ENCODE measurements at regions not wholly inside any gene's neighbourhood (a gene's known extent, or its start where the extent isn't known, plus 50 kb on each side); places are given as distances from the start of the nearest gene placed in this dataset.

DNA sequence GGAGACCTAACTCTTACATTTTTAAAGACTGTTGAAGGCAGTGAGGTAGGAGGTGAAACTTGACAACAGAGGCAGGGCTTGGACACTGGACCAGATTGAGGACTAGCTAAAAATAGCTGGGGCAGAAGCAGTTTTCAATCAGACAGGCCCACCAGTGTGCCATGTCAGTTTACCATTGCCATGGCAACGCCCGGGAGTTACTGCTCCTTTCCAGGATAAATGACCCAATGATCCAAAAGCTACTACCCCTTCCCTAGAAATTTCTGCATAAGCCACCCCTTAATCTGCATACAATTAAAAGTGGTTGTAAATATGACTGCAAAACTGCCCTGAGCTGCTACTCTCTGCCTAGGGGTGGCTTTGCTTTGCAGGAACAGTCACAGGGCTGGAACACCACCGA is 53.2 kb upstream of the PKP2 start:
- H3K9me3 ChIP-seq = no peaks in the 10 kb centered on the region
- TF ChIP-seq, protein P1, sequence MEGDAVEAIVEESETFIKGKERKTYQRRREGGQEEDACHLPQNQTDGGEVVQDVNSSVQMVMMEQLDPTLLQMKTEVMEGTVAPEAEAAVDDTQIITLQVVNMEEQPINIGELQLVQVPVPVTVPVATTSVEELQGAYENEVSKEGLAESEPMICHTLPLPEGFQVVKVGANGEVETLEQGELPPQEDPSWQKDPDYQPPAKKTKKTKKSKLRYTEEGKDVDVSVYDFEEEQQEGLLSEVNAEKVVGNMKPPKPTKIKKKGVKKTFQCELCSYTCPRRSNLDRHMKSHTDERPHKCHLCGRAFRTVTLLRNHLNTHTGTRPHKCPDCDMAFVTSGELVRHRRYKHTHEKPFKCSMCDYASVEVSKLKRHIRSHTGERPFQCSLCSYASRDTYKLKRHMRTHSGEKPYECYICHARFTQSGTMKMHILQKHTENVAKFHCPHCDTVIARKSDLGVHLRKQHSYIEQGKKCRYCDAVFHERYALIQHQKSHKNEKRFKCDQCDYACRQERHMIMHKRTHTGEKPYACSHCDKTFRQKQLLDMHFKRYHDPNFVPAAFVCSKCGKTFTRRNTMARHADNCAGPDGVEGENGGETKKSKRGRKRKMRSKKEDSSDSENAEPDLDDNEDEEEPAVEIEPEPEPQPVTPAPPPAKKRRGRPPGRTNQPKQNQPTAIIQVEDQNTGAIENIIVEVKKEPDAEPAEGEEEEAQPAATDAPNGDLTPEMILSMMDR (IDR thresholded peaks at IDR 0.05) = no peak
- no peaks in the 10 kb centered on the region for H3K4me1 ChIP-seq
- no peaks in the 10 kb centered on the region for H3K36me3 ChIP-seq
- no peak for DNase-seq
- no peak overlapping the region for H3K4me3 ChIP-seq
- intact Hi-C loops (cut with DNase I; ENCODE audit: low total_unique reads) = no loop called here
- no peak overlapping the region for H3K27ac ChIP-seq
- no peaks in the 10 kb centered on the region for H3K27me3 ChIP-seq

DNA sequence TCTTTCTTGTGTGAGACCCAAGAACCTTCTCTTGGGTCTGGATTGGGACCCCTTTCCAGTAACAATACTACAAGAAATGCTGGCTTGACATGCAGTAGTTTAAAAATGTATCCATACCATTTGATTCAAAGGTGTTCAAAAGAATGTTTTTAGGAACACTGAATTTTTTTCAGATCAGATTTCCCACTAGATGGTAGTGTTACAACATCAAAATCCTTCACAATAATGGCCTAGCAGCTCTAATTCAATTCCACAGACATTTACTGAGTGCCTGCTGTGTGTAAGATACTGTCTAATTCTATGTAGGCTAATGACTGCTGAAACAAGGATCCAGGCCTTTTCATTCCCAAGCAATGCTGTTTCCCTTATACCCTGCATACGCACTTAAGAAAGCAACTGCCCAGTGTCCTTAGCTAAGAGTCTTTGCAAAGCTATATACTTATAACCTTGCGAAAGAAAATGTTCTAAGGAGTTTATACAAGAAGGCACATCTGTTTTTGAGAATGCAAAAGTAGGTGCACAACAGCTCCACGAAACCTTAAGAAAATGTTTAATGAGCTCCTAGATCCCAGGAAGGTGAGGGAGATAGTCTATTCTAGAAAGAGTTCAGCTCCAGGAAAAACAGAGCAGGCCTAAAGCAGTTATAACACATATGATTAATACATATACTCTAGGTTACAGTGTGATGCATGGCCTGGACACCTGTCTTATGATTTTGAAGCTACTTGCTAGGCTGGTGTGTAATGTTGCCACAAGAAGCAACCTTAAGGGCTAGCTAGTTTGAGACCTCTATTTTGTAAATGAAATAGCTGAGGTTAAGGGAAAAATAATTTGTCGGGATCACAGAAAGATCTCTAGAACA is 50.9 kb upstream of the PKP2 start:
- TF ChIP-seq, protein P1 (IDR thresholded peaks at IDR 0.05) = no peak
- Histone ChIP-seq H3K9me3 (no peaks in the 10 kb centered on the region), H3K27ac (no peak overlapping the region), H3K36me3 (no peaks in the 10 kb centered on the region), H3K4me1 (no peaks in the 10 kb centered on the region), H3K27me3 (no peaks in the 10 kb centered on the region), H3K4me3 (no peak overlapping the region)
- no peak for DNase-seq
- intact Hi-C loops (cut with DNase I; ENCODE audit: low total_unique reads) = no loop called here

GRCh38 chr12:32946504-32947131 is 50.0 kb upstream of the PKP2 start:
- Histone ChIP-seq H3K27ac (no peak overlapping the region), H3K36me3 (no peaks in the 10 kb centered on the region), H3K4me3 (no peak overlapping the region), H3K27me3 (no peaks in the 10 kb centered on the region), H3K4me1 (no peaks in the 10 kb centered on the region), H3K9me3 (no peaks in the 10 kb centered on the region)
- TF ChIP-seq, protein P1 (IDR thresholded peaks at IDR 0.05) = no peak
- DNase-seq = no peak
- intact Hi-C loops (cut with DNase I; ENCODE audit: low total_unique reads) = no loop called here
